ENCODE measurements at regions not wholly inside any gene's neighbourhood (a gene's known extent, or its start where the extent isn't known, plus 50 kb on each side); places are given as distances from the start of the nearest gene placed in this dataset.

GRCh38 chr1:3996846-3997705 lies 97.0 kb upstream of the C1orf174 start:
- no peak for TF ChIP-seq EZH2 (IDR thresholded peaks at IDR 0.05)
- TF ChIP-seq POLR2AphosphoS5 (IDR thresholded peaks at IDR 0.05; ENCODE audit: borderline replicate concordance, low read depth, low read length), result no peak
